GM23338 (cell line): ENCODE measurements at regions not wholly inside any gene's neighbourhood (a gene's known extent, or its start where the extent isn't known, plus 50 kb on each side); places are given as distances from the start of the nearest gene placed in this dataset.

Source experiments
- ATAC-seq: fragments of 200-7000 bp; cut with Tn5 transposase; 3 replicates; pipeline ENCODE4 v1.9.1; 2020
- DNase-seq: peaks from one replicate; pipeline ENCODE4 v3.0.0-alpha.2; 2015; ENCODE audit warnings: low spot score
- H2AFZ ChIP-seq: fragments of 200-600 bp; sonication (generic); 2 replicates; pipeline ENCODE4 v1.8.0; 2016; ENCODE audit warnings: antibody characterized with exemption, mild to moderate bottlenecking, moderate library complexity
- H3F3A ChIP-seq: fragments of 200-600 bp; sonication (generic); replicated peaks from 2 replicates; pipeline ENCODE4 v1.8.0; 2017; ENCODE audit warnings: antibody characterized with exemption, mixed run types, low read depth
- H3K27ac ChIP-seq: fragments of 200-600 bp; sonication (generic); 2 replicates; pipeline ENCODE4 v1.6.1; 2016; ENCODE audit warnings: low read depth
- H3K27me3 ChIP-seq: fragments of 200-600 bp; sonication (generic); 2 replicates; pipeline ENCODE4 v1.8.0; 2016; ENCODE audit warnings: mild to moderate bottlenecking, mixed run types, moderate library complexity; ENCODE audit not compliant: insufficient read depth
- H3K36me3 ChIP-seq: fragments of 200-600 bp; sonication (generic); 2 replicates; pipeline ENCODE4 v1.8.0; 2016; ENCODE audit warnings: mild to moderate bottlenecking; ENCODE audit not compliant: insufficient read depth
- H3K4me1 ChIP-seq: fragments of 200-600 bp; sonication (generic); 2 replicates; pipeline ENCODE4 v1.8.0; 2016; ENCODE audit warnings: mild to moderate bottlenecking, moderate library complexity; ENCODE audit not compliant: insufficient read depth
- H3K4me2 ChIP-seq: fragments of 200-600 bp; sonication (generic); 2 replicates; pipeline ENCODE4 v1.7.1; 2017; ENCODE audit warnings: mixed run types
- H3K4me3 ChIP-seq: fragments of 200-600 bp; sonication (generic); 2 replicates; pipeline ENCODE4 v1.6.1; 2016; ENCODE audit warnings: mixed run types
- H3K79me2 ChIP-seq: fragments of 200-600 bp; sonication (generic); replicated peaks from 2 replicates; pipeline ENCODE4 v1.8.0; 2017; ENCODE audit warnings: mild to moderate bottlenecking; ENCODE audit not compliant: insufficient read depth
- H3K9me2 ChIP-seq: fragments of 200-600 bp; sonication (generic); 2 replicates; pipeline ENCODE4 v1.8.0; 2017; ENCODE audit not compliant: insufficient read depth
- H4K20me1 ChIP-seq: fragments of 200-600 bp; sonication (generic); replicated peaks from 2 replicates; pipeline ENCODE4 v1.8.0; 2017; ENCODE audit warnings: mild to moderate bottlenecking; ENCODE audit not compliant: insufficient read depth
- H3K27ac Mint-ChIP-seq: 2 replicates; pipeline ENCODE4 v1.8.0; 2020; ENCODE audit warnings: inconsistent platforms, mild to moderate bottlenecking, moderate library complexity, mixed read lengths
- H3K27me3 Mint-ChIP-seq: 3 replicates; pipeline ENCODE4 v1.8.0; 2022; ENCODE audit warnings: low read depth, mild to moderate bottlenecking, moderate library complexity, mixed read lengths, inconsistent platforms; ENCODE audit not compliant: insufficient read depth, poor library complexity
- H3K36me3 Mint-ChIP-seq: 3 replicates; pipeline ENCODE4 v1.8.0; 2021; ENCODE audit warnings: low read depth, mild to moderate bottlenecking, inconsistent platforms, moderate library complexity, mixed read lengths
- H3K4me1 Mint-ChIP-seq: 3 replicates; pipeline ENCODE4 v1.8.0; 2020; ENCODE audit warnings: mild to moderate bottlenecking, inconsistent platforms, mixed read lengths
- H3K4me3 Mint-ChIP-seq: 3 replicates; pipeline ENCODE4 v1.8.0; 2021; ENCODE audit warnings: moderate library complexity, mild to moderate bottlenecking, inconsistent platforms, mixed read lengths
- H3K9me3 Mint-ChIP-seq: 3 replicates; pipeline ENCODE4 v1.8.0; 2020; ENCODE audit warnings: moderate library complexity, mild to moderate bottlenecking, inconsistent platforms, mixed read lengths
- CREB1 ChIP-seq: fragments of 250-450 bp; sonication (Bioruptor Pico); IDR thresholded peaks from 2 replicates; pipeline ENCODE4 v1.5.0; 2020; ENCODE audit warnings: low read depth, mild to moderate bottlenecking, moderate library complexity
- ETS1 ChIP-seq: IDR thresholded peaks from 2 replicates; pipeline ENCODE4 v1.6.1; 2016; ENCODE audit warnings: antibody characterized with exemption
- EZH2 ChIP-seq: fragments of 200-600 bp; sonication (generic); IDR thresholded peaks from one replicate; pipeline ENCODE4 v1.8.0; 2017; ENCODE audit warnings: antibody characterized with exemption, mild to moderate bottlenecking, low read depth; ENCODE audit not compliant: unreplicated experiment
- EZH2phosphoT487 ChIP-seq: fragments of 200-600 bp; sonication (generic); IDR thresholded peaks from one replicate; pipeline ENCODE4 v1.8.1; 2018; ENCODE audit warnings: antibody characterized with exemption; ENCODE audit not compliant: unreplicated experiment
- JUNB ChIP-seq: IDR thresholded peaks from one replicate; pipeline ENCODE4 v1.6.1; 2016; ENCODE audit warnings: antibody characterized with exemption; ENCODE audit not compliant: unreplicated experiment
- NANOG ChIP-seq: IDR thresholded peaks from 2 replicates; pipeline ENCODE4 v1.6.1; 2016; ENCODE audit warnings: antibody characterized with exemption, borderline replicate concordance
- POLR2AphosphoS5 ChIP-seq: IDR thresholded peaks from 2 replicates; pipeline ENCODE4 v1.6.1; 2016; ENCODE audit warnings: antibody characterized with exemption, low read depth
- STAT1 ChIP-seq: IDR thresholded peaks from one replicate; pipeline ENCODE4 v1.6.1; 2016; ENCODE audit warnings: antibody characterized with exemption; ENCODE audit not compliant: unreplicated experiment
- ZNF114 ChIP-seq: fragments of 250-450 bp; sonication (Bioruptor Pico); IDR thresholded peaks from 2 replicates; pipeline ENCODE4 v1.5.0; 2020; ENCODE audit warnings: mild to moderate bottlenecking, moderate library complexity
- ZNF331 ChIP-seq: fragments of 250-450 bp; sonication (Bioruptor Pico); IDR thresholded peaks from 2 replicates; pipeline ENCODE4 v1.5.0; 2020; ENCODE audit warnings: low read depth, mild to moderate bottlenecking, moderate library complexity
- TF ChIP-seq, protein P1 (sequence below): IDR thresholded peaks from one replicate; pipeline ENCODE4 v1.6.1; 2018; ENCODE audit warnings: antibody characterized with exemption; ENCODE audit not compliant: unreplicated experiment
- TF ChIP-seq, protein P2 (sequence below), 2 experiments: fragments of 200-600 bp in 1 of 2; sonication (generic) in 1 of 2; conservative IDR thresholded peaks; 2 replicates each; pipeline versions ENCODE4 v1.5.1 to v1.6.1; 2016 to 2017; ENCODE audit warnings: antibody characterized with exemption in 2 of 2, low read depth in 2 of 2, mild to moderate bottlenecking in 2 of 2, moderate library complexity in 1 of 2
- TF ChIP-seq, protein P3 (sequence below): fragments of 250-450 bp; sonication (Bioruptor Pico); IDR thresholded peaks from 2 replicates; pipeline ENCODE4 v1.5.0; 2020; ENCODE audit warnings: mild to moderate bottlenecking, moderate library complexity

DNA sequence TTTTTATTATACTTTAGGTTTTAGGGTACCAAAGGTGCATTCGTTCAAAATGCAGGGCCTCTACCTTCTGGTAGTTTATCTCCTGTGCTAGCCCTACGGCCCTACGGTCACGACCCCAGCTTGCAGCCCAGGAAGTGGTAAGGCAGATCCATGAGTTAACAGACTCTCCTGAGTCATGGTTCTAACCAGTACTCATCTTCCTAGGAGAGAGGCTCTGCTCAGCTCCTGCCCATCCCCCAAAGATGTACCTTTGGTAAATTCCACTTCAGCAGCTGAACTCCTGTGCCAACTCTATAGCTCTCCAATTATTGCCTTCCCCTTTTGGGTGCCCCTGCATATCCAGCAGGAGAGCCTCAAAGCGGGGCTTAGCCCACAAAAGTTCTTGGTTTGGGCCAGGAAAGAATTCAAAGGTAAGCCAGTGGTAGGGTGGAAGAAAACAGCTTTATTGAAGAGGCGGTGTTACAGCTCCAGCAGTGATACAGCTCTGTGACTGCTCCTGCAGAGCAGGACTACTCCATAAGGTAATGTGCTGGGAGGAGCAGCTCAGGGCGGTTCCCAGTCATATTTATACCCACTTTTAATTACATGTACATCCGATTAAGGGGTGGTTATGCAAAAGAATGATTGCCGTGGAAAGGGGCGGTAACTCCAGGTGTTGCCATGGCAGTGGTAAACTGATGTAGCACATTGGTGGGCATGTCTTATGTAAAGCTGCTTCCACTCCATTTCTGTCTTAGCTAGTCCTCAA lies 241.4 kb downstream of the PMP22 start:
- no peak overlapping the region for H3K4me3 Mint-ChIP-seq
- H3K79me2 ChIP-seq = no peaks in the 10 kb centered on the region
- H3K9me2 ChIP-seq = 0 out of 2 replicates have a peak, but pooled peaks cover 5% of the 10 kb centered on the region
- H3K4me2 ChIP-seq = no peak overlapping the region
- no peaks in the 10 kb centered on the region for H3F3A ChIP-seq
- no peaks in the 10 kb centered on the region; the same call in 1 of the 3 replicates for H3K4me1 Mint-ChIP-seq
- no peaks in the 10 kb centered on the region for H3K36me3 ChIP-seq
- H2AFZ ChIP-seq = peak overlapping the region; percentile 95
- H3K4me1 ChIP-seq = peaks cover 3% of the 10 kb centered on the region; the same call in 1 of the 2 replicates
- no peaks in the 10 kb centered on the region for H3K27me3 ChIP-seq
- H3K27me3 Mint-ChIP-seq = peaks cover 5% of the 10 kb centered on the region
- H3K27ac ChIP-seq = no peak overlapping the region
- H3K27ac Mint-ChIP-seq = no peak overlapping the region
- no peaks in the 10 kb centered on the region for H3K9me3 Mint-ChIP-seq
- peak; percentile 54 for ATAC-seq
- H3K4me3 ChIP-seq = no peak overlapping the region
- DNase-seq = no peak
- TF ChIP-seq, protein P1, sequence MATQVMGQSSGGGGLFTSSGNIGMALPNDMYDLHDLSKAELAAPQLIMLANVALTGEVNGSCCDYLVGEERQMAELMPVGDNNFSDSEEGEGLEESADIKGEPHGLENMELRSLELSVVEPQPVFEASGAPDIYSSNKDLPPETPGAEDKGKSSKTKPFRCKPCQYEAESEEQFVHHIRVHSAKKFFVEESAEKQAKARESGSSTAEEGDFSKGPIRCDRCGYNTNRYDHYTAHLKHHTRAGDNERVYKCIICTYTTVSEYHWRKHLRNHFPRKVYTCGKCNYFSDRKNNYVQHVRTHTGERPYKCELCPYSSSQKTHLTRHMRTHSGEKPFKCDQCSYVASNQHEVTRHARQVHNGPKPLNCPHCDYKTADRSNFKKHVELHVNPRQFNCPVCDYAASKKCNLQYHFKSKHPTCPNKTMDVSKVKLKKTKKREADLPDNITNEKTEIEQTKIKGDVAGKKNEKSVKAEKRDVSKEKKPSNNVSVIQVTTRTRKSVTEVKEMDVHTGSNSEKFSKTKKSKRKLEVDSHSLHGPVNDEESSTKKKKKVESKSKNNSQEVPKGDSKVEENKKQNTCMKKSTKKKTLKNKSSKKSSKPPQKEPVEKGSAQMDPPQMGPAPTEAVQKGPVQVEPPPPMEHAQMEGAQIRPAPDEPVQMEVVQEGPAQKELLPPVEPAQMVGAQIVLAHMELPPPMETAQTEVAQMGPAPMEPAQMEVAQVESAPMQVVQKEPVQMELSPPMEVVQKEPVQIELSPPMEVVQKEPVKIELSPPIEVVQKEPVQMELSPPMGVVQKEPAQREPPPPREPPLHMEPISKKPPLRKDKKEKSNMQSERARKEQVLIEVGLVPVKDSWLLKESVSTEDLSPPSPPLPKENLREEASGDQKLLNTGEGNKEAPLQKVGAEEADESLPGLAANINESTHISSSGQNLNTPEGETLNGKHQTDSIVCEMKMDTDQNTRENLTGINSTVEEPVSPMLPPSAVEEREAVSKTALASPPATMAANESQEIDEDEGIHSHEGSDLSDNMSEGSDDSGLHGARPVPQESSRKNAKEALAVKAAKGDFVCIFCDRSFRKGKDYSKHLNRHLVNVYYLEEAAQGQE = no peak
- TF ChIP-seq POLR2AphosphoS5 (no peak), ZNF331 (CRISPR knock-in tag) (no peak), EZH2 (no peak), NANOG (no peak), JUNB (no peak), STAT1 (no peak), EZH2phosphoT487 (no peak), ZNF114 (CRISPR knock-in tag) (no peak), ETS1 (no peak), CREB1 (CRISPR knock-in tag) (no peak)
- TF ChIP-seq, protein P2, sequence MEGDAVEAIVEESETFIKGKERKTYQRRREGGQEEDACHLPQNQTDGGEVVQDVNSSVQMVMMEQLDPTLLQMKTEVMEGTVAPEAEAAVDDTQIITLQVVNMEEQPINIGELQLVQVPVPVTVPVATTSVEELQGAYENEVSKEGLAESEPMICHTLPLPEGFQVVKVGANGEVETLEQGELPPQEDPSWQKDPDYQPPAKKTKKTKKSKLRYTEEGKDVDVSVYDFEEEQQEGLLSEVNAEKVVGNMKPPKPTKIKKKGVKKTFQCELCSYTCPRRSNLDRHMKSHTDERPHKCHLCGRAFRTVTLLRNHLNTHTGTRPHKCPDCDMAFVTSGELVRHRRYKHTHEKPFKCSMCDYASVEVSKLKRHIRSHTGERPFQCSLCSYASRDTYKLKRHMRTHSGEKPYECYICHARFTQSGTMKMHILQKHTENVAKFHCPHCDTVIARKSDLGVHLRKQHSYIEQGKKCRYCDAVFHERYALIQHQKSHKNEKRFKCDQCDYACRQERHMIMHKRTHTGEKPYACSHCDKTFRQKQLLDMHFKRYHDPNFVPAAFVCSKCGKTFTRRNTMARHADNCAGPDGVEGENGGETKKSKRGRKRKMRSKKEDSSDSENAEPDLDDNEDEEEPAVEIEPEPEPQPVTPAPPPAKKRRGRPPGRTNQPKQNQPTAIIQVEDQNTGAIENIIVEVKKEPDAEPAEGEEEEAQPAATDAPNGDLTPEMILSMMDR (conservative IDR thresholded peaks at IDR 0.05; ENCODE audit: low read depth in 2 of 2) = no peak
- TF ChIP-seq, protein P3, sequence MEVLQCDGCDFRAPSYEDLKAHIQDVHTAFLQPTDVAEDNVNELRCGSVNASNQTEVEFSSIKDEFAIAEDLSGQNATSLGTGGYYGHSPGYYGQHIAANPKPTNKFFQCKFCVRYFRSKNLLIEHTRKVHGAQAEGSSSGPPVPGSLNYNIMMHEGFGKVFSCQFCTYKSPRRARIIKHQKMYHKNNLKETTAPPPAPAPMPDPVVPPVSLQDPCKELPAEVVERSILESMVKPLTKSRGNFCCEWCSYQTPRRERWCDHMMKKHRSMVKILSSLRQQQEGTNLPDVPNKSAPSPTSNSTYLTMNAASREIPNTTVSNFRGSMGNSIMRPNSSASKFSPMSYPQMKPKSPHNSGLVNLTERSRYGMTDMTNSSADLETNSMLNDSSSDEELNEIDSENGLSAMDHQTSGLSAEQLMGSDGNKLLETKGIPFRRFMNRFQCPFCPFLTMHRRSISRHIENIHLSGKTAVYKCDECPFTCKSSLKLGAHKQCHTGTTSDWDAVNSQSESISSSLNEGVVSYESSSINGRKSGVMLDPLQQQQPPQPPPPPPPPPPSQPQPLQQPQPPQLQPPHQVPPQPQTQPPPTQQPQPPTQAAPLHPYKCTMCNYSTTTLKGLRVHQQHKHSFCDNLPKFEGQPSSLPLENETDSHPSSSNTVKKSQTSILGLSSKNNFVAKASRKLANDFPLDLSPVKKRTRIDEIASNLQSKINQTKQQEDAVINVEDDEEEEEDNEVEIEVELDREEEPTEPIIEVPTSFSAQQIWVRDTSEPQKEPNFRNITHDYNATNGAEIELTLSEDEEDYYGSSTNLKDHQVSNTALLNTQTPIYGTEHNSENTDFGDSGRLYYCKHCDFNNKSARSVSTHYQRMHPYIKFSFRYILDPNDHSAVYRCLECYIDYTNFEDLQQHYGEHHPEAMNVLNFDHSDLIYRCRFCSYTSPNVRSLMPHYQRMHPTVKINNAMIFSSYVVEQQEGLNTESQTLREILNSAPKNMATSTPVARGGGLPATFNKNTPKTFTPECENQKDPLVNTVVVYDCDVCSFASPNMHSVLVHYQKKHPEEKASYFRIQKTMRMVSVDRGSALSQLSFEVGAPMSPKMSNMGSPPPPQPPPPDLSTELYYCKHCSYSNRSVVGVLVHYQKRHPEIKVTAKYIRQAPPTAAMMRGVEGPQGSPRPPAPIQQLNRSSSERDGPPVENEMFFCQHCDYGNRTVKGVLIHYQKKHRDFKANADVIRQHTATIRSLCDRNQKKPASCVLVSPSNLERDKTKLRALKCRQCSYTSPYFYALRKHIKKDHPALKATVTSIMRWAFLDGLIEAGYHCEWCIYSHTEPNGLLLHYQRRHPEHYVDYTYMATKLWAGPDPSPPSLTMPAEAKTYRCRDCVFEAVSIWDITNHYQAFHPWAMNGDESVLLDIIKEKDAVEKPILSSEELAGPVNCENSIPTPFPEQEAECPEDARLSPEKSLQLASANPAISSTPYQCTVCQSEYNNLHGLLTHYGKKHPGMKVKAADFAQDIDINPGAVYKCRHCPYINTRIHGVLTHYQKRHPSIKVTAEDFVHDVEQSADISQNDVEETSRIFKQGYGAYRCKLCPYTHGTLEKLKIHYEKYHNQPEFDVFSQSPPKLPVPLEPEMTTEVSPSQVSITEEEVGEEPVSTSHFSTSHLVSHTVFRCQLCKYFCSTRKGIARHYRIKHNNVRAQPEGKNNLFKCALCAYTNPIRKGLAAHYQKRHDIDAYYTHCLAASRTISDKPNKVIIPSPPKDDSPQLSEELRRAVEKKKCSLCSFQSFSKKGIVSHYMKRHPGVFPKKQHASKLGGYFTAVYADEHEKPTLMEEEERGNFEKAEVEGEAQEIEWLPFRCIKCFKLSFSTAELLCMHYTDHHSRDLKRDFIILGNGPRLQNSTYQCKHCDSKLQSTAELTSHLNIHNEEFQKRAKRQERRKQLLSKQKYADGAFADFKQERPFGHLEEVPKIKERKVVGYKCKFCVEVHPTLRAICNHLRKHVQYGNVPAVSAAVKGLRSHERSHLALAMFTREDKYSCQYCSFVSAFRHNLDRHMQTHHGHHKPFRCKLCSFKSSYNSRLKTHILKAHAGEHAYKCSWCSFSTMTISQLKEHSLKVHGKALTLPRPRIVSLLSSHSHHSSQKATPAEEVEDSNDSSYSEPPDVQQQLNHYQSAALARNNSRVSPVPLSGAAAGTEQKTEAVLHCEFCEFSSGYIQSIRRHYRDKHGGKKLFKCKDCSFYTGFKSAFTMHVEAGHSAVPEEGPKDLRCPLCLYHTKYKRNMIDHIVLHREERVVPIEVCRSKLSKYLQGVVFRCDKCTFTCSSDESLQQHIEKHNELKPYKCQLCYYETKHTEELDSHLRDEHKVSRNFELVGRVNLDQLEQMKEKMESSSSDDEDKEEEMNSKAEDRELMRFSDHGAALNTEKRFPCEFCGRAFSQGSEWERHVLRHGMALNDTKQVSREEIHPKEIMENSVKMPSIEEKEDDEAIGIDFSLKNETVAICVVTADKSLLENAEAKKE (CRISPR knock-in tag) = no peak
- no peaks in the 10 kb centered on the region for H3K36me3 Mint-ChIP-seq
- no peaks in the 10 kb centered on the region for H4K20me1 ChIP-seq
